Fibroblast of lung (primary cell): ENCODE measurements at regions not wholly inside any gene's neighbourhood (a gene's known extent, or its start where the extent isn't known, plus 50 kb on each side); places are given as distances from the start of the nearest gene placed in this dataset.

ENCODE experiments used
- DNase-seq, 2 donors: peaks; one replicate each; pipeline versions ENCODE4 v3.0.0 to v3.0.0-alpha.2; 2010; ENCODE audit warnings: low read depth in 2 of 2
- H2AFZ ChIP-seq: 2 replicates; pipeline ENCODE4 v1.5.1; 2012; ENCODE audit warnings: low read length, control low read depth, inconsistent platforms
- H3K27ac ChIP-seq: 2 replicates; pipeline ENCODE4 v1.5.1; 2011; ENCODE audit warnings: low read length, control low read depth; ENCODE audit not compliant: insufficient read depth
- H3K27me3 ChIP-seq: 2 replicates; pipeline ENCODE4 v1.5.1; 2011; ENCODE audit warnings: mild to moderate bottlenecking, low read length; ENCODE audit not compliant: control insufficient read depth, insufficient read depth
- H3K36me3 ChIP-seq: 2 replicates; pipeline ENCODE4 v1.5.1; 2011; ENCODE audit warnings: low read length; ENCODE audit not compliant: control insufficient read depth, insufficient read depth
- H3K4me1 ChIP-seq: 2 replicates; pipeline ENCODE4 v1.5.1; 2011; ENCODE audit warnings: low read length; ENCODE audit not compliant: control insufficient read depth, insufficient read depth; ENCODE audit errors: extremely low read depth
- H3K4me2 ChIP-seq: 2 replicates; pipeline ENCODE4 v1.5.1; 2011; ENCODE audit warnings: low read length, control low read depth; ENCODE audit not compliant: insufficient read depth; ENCODE audit errors: extremely low read depth
- H3K4me3 ChIP-seq, 4 experiments: fragments of 200-600 bp in 1 of 4; sonication (generic) in 1 of 4; replicated peaks in 1 of 4; 2 replicates each; pipeline ENCODE4 v1.5.1; 2011 to 2016; ENCODE audit warnings: low read length in 4 of 4, low read depth in 3 of 4, mild to moderate bottlenecking in 3 of 4, control low read depth in 2 of 4, inconsistent platforms in 1 of 4, mixed read lengths in 1 of 4; ENCODE audit not compliant: insufficient read depth in 1 of 4; ENCODE audit errors: control extremely low read depth in 1 of 4
- H3K79me2 ChIP-seq: 2 replicates; pipeline ENCODE4 v1.5.1; 2012; ENCODE audit warnings: mild to moderate bottlenecking, low read length, inconsistent platforms; ENCODE audit not compliant: control insufficient read depth, insufficient read depth
- H3K9ac ChIP-seq: 2 replicates; pipeline ENCODE4 v1.5.1; 2011; ENCODE audit warnings: mild to moderate bottlenecking, low read length, control low read depth; ENCODE audit not compliant: insufficient read depth
- H3K9me3 ChIP-seq: 2 replicates; pipeline ENCODE4 v1.5.1; 2012; ENCODE audit warnings: low read depth, low read length; ENCODE audit not compliant: control insufficient read depth, insufficient read depth
- H4K20me1 ChIP-seq: 2 replicates; pipeline ENCODE4 v1.5.1; 2011; ENCODE audit warnings: low read length; ENCODE audit not compliant: control insufficient read depth, insufficient read depth; ENCODE audit errors: extremely low read depth
- EZH2 ChIP-seq: IDR thresholded peaks from 2 replicates; pipeline ENCODE4 v1.5.1; 2012; ENCODE audit warnings: low read length, control low read depth, mild to moderate bottlenecking; ENCODE audit errors: missing control alignments
- TF ChIP-seq, protein P1 (sequence below), 2 donors: IDR thresholded peaks in 1 of 2; conservative IDR thresholded peaks in 1 of 2; 1 replicate in 1 of 2; 2 replicates in 1 of 2; pipeline ENCODE4 v1.5.1; 2011 to 2012; ENCODE audit warnings: low read length in 2 of 2, control low read depth in 1 of 2, inconsistent platforms in 1 of 2, low read depth in 1 of 2, mild to moderate bottlenecking in 1 of 2

DNA sequence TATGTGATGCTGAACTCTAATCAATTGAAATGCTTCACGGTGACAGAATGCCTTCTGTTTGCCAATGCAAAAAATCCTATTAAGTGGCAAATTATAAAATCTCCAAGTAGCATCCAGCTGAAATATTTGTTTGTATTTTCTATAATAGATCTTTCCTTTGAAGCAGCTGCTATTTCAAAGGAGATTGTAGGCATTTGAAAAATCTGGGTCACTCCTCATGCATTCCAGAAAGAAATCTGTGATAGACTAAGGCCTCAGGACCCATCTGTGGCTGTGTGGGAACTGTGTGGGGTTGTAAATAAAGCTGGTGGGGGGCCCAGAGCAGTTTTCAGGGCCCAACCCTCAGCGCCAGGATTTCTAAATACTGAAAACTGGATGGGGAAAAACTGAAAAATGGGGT is 216.9 kb upstream of the ARG1 start:
- DNase-seq: no peak
- H3K4me2 ChIP-seq: no peak overlapping the region
- no peaks in the 10 kb centered on the region for H3K9me3 ChIP-seq
- H3K79me2 ChIP-seq: no peaks in the 10 kb centered on the region
- no peak overlapping the region for H3K4me3 ChIP-seq
- H3K27me3 ChIP-seq: peaks cover 2% of the 10 kb centered on the region
- no peak overlapping the region for H3K27ac ChIP-seq
- no peaks in the 10 kb centered on the region for H4K20me1 ChIP-seq
- no peak overlapping the region for H3K9ac ChIP-seq
- TF ChIP-seq EZH2: no peak
- TF ChIP-seq, protein P1, sequence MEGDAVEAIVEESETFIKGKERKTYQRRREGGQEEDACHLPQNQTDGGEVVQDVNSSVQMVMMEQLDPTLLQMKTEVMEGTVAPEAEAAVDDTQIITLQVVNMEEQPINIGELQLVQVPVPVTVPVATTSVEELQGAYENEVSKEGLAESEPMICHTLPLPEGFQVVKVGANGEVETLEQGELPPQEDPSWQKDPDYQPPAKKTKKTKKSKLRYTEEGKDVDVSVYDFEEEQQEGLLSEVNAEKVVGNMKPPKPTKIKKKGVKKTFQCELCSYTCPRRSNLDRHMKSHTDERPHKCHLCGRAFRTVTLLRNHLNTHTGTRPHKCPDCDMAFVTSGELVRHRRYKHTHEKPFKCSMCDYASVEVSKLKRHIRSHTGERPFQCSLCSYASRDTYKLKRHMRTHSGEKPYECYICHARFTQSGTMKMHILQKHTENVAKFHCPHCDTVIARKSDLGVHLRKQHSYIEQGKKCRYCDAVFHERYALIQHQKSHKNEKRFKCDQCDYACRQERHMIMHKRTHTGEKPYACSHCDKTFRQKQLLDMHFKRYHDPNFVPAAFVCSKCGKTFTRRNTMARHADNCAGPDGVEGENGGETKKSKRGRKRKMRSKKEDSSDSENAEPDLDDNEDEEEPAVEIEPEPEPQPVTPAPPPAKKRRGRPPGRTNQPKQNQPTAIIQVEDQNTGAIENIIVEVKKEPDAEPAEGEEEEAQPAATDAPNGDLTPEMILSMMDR (conservative IDR thresholded peaks at IDR 0.05 in 1 of 2, IDR thresholded peaks at IDR 0.05 in 1 of 2; ENCODE audit: low read depth in 1 of 2, low read length in 2 of 2): no peak
- H2AFZ ChIP-seq: no peak overlapping the region
- H3K4me1 ChIP-seq: no peaks in the 10 kb centered on the region
- no peaks in the 10 kb centered on the region for H3K36me3 ChIP-seq

DNA sequence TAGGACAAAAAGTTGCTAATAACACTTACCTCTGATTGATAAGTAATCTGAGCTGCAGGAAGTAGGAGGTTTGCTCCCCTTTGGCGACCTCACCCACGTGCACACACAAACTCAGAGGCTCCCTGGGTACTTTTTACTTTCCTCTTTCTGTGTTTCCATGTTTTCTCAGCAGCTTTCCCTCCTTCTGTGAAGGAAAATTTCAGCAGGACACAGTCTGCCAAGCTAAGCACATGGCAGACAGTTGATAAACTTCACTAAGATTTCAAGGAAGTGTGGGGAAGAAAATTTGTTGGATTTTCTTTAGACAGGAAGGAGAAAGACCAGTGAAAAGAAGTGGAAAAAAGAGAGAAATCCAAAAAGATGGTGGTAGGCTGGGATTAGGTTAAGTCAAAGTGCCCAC is 215.5 kb upstream of the ARG1 start:
- H3K4me3 ChIP-seq: no peak overlapping the region
- no peaks in the 10 kb centered on the region for H3K36me3 ChIP-seq
- DNase-seq: no peak
- H3K79me2 ChIP-seq: no peaks in the 10 kb centered on the region
- H3K27me3 ChIP-seq: peaks cover 2% of the 10 kb centered on the region
- H2AFZ ChIP-seq: no peak overlapping the region
- no peaks in the 10 kb centered on the region for H3K9me3 ChIP-seq
- TF ChIP-seq, protein P1 (conservative IDR thresholded peaks at IDR 0.05 in 1 of 2, IDR thresholded peaks at IDR 0.05 in 1 of 2; ENCODE audit: low read depth in 1 of 2, low read length in 2 of 2): no peak
- no peak for TF ChIP-seq EZH2
- H4K20me1 ChIP-seq: no peaks in the 10 kb centered on the region
- no peaks in the 10 kb centered on the region for H3K4me1 ChIP-seq
- no peak overlapping the region for H3K4me2 ChIP-seq
- no peak overlapping the region for H3K9ac ChIP-seq
- H3K27ac ChIP-seq: no peak overlapping the region

DNA sequence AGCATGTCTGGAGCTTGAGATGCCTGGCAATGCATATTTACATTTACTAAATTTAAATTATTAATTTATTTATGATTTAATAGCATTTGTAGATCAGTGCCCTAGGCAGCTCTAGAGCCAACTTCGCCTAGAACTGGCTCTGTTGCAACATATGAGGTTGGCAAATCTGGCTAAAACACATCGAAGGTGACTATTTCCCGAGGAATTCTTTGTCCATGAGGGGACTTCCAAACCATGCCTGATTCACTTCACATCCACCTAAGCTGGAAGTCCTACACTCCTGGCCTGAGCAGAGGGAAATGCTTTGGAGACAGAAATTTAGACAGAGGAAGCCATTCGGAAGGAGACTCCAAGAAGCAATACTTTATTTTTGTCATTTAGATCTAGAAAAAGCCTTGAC is 211.0 kb upstream of the ARG1 start:
- Histone ChIP-seq H3K4me1 (no peaks in the 10 kb centered on the region), H3K36me3 (no peaks in the 10 kb centered on the region), H3K4me3 (no peak overlapping the region), H3K9me3 (no peaks in the 10 kb centered on the region), H3K4me2 (no peak overlapping the region), H3K9ac (no peak overlapping the region), H3K27ac (no peak overlapping the region), H3K79me2 (no peaks in the 10 kb centered on the region), H3K27me3 (no peaks in the 10 kb centered on the region), H2AFZ (no peak overlapping the region), H4K20me1 (no peaks in the 10 kb centered on the region)
- peak in 1 of 2 donors; percentile 20 for DNase-seq
- no peak for TF ChIP-seq EZH2
- TF ChIP-seq, protein P1 (conservative IDR thresholded peaks at IDR 0.05 in 1 of 2, IDR thresholded peaks at IDR 0.05 in 1 of 2; ENCODE audit: low read depth in 1 of 2, low read length in 2 of 2): no peak
